WI38 (cell line): ENCODE measurements at regions not wholly inside any gene's neighbourhood (a gene's known extent, or its start where the extent isn't known, plus 50 kb on each side); places are given as distances from the start of the nearest gene placed in this dataset.

Experiments used
- H3K4me3 ChIP-seq: 2 replicates; pipeline ENCODE4 v1.5.1; 2011; ENCODE audit warnings: low read depth, mild to moderate bottlenecking, control low read depth, low read length
- TF ChIP-seq, protein P1 (sequence below): IDR thresholded peaks from 2 replicates; pipeline ENCODE4 v1.5.1; 2012; ENCODE audit warnings: low read depth, mild to moderate bottlenecking, control low read depth, low read length

DNA sequence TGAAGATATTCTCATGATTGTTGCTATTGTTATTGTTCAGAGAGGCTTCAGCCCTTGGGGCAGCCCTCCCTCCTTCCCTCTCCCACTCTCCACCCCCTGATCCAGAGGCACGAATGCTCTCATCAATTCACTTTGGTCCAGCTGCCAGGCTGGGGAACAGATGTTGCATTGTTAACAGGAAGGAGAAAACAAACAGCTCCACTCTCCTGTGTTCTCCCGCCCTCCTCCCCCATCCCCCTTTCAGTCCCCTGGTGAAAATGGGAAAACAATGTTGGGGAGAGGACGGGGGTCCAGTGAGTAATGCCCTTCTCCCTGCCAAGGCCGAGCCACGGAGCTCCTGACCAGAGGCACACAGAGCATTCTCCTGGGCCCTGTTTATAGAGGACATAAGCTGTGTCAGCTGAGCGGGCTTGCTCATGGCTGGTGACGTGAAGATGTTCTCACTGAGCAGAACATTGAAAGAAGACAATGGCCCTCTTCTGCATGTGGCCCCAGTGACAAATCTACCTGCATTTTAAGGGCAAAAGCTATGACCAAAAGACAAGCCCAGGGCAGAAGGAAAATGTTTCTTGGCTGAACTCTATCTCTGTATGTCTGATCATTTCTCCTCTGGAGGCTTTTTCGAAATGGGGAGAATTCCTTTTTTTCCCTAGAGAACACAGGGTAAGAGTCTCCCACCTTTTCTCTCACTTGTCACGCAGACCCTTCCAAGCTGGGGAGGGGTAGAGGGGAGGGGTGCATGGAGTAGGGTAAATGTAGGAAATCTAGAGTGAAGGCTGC is 111.7 kb downstream of the GLUL start:
- TF ChIP-seq, protein P1, sequence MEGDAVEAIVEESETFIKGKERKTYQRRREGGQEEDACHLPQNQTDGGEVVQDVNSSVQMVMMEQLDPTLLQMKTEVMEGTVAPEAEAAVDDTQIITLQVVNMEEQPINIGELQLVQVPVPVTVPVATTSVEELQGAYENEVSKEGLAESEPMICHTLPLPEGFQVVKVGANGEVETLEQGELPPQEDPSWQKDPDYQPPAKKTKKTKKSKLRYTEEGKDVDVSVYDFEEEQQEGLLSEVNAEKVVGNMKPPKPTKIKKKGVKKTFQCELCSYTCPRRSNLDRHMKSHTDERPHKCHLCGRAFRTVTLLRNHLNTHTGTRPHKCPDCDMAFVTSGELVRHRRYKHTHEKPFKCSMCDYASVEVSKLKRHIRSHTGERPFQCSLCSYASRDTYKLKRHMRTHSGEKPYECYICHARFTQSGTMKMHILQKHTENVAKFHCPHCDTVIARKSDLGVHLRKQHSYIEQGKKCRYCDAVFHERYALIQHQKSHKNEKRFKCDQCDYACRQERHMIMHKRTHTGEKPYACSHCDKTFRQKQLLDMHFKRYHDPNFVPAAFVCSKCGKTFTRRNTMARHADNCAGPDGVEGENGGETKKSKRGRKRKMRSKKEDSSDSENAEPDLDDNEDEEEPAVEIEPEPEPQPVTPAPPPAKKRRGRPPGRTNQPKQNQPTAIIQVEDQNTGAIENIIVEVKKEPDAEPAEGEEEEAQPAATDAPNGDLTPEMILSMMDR: no peak
- H3K4me3 ChIP-seq: no peak overlapping the region

DNA sequence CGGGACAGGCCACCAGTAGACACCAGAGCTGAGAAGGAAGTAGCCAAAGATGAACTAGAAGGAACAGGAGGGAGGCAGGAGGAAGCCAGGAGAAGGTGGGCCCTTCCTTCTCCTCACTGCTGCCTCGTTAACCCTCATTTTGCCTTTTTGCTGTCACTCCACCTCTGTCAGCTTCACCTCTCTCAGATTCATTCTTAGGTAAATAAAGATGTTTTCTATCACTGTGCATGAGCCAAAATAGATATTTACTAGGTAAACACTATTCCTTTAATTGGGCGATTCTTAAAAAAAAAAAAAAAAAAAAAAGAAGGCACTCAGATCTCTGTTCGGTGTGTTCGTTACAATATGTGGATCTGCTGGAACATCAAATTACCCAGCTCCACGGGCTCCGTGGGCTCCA is 112.3 kb downstream of the GLUL start:
- TF ChIP-seq, protein P1: no peak
- no peak overlapping the region for H3K4me3 ChIP-seq

DNA sequence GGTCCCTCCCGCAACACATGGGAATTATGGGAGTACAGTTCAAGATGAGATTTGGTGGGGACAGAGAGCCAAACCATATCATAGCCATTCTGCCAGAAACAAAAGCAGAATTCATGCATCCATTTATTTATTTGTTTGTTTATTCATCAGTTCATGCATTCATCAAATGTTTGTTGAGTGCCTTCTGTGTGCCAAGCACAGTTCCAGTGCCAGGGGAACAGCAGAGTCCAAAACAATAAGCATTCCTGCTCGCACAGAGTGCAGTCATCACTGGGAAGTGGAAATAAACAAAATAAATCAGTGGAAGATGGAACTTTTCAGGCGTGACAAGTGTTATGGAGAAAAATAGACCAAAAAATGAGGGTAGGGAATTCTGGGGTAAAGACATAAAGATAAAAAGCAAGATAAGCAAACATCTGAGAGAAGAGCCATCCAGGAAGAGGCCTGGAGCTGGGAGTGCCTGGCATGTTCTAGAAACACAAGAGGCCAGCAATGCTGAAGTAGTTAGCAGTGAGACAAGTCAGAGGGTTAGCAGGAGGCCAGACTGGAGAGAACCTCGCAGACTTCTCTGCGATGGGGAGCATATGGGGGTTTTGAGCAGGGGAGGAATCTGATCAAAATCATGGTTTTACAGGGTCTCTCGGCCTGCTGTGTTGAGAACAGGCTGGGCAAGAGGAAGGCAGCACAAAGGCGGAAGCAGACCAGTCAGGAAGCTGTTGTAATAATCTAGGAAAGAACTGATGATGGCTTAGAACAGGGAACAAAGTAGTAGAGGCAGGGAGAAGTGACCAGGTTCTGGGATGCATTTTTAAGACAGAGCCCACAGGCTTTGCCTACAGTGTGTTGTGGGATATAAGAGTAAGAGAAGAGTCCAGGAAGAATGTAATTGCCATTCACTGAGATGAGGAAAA is 113.2 kb downstream of the GLUL start:
- TF ChIP-seq, protein P1: no peak
- no peak overlapping the region for H3K4me3 ChIP-seq

DNA sequence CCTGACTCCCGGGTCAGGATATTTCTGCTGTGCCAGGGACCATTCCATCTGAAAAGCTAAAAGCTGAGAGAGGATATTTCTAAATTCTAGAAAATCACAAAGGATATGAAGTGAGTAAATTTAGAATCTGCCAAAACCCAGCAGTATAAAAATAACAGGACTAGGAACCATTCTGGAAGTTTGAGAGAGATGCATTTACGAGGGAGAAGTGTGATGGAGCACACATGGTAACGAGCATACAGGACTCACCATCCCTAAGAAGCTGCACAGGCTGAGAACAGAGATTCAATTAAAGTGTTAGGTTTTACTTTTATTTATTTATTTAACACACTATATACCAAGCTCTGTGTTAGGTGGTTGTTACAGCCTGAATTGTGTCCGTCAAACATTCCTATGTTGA is 116.3 kb downstream of the GLUL start:
- TF ChIP-seq, protein P1: no peak
- no peak overlapping the region for H3K4me3 ChIP-seq

DNA sequence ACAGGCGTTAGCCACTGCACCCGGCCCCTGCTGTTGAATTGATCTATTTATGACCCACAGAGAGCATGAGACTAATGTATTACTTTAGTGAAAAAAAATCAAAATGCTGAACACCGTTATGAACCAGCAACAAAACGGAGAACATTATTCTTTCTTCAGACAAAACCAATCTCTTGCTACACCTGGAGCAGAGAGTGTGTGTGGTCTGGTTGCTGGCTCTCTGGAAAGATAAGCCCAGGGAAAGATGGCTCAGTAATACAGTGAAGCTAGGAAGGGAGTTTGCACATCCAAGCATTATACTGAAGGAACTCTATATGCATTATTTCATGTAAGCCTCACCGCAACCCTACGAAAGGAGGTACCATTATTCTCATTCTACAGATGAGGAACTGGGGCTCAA is 117.0 kb downstream of the GLUL start:
- TF ChIP-seq, protein P1: no peak
- no peak overlapping the region for H3K4me3 ChIP-seq

DNA sequence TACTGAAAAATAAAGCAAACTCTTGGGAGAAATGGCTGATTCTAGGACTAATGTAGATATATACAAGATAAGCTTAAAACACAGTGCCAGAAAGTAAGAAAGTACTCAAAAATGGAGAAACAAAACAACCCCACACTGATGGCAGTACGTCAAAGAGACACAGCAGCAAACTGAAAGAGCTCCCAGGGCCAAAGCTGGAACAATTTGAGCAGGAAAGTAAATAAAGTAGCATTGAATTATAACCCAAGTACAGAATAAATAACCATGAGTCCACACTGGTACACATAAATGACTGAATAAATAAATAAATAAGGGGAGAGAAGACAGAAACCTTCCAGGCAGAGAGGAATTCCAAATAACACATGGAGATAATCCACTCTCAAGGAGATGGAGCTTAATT is 120.9 kb downstream of the GLUL start:
- TF ChIP-seq, protein P1: no peak

DNA sequence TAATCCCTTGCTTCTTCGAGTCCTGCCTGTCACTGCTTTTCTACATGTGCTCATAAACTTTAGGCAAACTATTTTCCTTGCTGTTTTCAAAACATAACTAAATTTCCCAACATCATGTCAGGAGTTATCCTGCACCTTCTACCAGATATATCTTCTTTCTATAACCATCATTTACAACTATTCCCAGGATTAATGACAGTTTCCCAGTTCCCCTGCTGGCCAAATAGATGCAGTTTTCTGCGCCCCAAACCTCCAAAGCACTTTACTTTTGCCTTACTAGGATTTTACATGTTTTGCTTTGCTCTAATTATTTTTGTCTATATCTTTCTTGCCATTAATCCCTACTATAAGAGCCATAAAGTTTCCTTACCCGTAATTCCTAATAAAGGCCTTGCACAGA is 122.5 kb downstream of the GLUL start:
- TF ChIP-seq, protein P1: no peak
- no peak overlapping the region for H3K4me3 ChIP-seq

More for the DNA sequence above, 120.9 kb downstream of the GLUL start:
- H3K4me3 ChIP-seq: no peak overlapping the region
